ENCODE measurements at regions not wholly inside any gene's neighbourhood (a gene's known extent, or its start where the extent isn't known, plus 50 kb on each side); places are given as distances from the start of the nearest gene placed in this dataset.
"Not testable (repeated sequence)": the region's sequence is repeated elsewhere in the genome, so short reads cannot be mapped to it uniquely, and the experiment has no call there.

DNA sequence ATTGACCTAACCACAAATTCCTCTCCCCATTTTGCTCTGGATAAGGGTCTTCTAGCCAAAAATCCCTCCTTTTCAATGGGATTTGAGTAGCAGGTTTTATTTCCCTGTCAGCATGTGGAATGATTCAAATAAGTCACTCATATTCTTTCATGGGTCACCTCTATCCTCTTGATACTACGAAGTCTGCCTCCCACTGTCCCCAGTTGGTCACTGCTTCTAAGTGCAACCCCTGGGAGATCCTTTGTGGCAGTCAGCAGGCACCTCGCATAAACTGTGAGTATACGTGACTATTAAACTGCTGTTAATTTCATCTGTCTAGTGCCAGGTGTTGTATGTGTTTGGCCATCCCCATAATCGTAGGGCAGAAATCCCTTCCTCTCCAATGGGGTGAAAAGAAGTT lies 1667.9 kb upstream of the PCDH7 start:
- no peak for DNase-seq

DNA sequence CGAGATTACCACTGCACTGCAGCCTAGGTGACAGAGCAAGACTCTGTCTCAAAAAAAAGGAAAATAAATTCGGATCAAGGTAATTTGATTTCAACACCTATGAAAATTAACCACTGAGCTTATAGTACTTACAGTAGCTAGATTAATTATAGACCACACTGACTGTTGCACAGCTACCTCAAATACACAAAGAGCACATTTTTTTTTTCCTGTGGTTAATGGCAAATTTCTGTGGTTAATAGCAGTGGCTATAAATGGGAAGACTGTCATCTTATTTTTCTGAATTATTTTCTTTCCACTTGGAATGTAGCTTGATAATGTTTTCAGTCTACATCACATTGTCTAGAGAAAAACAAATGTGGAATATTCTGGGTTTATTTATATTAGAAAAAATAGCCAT lies 1661.6 kb upstream of the PCDH7 start:
- DNase-seq, result no peak

DNA sequence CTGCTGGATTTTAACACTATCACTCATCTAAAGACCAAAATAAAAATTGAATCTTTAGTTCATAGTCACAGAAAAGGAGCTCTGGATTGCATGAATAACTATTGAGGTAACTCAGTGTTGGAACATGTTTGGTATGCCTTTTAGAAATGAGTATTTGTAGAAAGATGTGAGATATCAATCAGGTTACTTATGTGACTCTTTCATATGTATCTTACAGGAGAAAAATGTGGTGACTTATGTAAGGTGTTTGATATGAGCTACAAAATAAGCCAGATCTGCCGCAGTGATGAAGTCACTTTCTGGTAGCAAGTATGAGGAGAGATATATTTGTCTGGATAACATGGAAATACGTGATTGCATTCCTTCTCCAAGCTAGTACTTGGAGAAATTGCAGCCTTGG lies 1653.3 kb upstream of the PCDH7 start:
- no peak for DNase-seq

DNA sequence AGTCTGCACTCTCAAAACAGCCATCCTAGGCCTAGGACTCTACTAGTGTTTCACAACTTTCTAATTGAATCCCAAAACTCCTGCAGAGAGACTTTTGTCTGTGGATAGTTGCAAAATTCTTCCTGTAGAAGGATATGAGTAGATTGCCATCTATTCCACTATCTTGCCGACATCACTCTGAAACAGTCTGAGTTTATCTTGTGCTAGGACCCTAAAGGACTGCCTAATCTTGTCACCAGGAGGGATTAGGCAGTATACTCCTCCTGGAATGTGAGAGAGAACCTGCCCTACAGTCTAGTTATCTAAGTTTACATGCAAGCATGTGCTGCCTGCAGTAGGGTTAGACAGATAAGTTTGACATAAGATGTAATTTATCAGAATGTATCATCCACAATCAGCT lies 1646.6 kb upstream of the PCDH7 start:
- DNase-seq, result no peak

DNA sequence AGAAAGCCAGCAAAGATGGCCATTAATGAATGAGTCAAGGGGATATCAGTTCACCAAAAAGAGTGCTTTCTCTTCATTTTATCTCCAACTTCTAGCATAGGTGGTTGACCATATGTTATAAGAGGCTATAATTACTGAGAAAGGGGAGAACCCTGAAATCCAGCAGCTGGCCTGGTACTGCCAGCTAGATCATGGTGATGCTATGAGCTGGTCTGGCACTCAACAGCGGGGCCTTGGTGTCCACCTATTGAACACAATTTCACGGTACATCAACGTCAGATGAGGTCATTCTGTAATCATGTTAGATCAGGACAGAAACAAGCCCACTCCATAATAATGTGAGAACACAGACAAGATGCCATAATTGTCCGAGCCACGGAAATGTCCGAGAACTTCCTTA lies 1644.8 kb upstream of the PCDH7 start:
- no peak for DNase-seq

DNA sequence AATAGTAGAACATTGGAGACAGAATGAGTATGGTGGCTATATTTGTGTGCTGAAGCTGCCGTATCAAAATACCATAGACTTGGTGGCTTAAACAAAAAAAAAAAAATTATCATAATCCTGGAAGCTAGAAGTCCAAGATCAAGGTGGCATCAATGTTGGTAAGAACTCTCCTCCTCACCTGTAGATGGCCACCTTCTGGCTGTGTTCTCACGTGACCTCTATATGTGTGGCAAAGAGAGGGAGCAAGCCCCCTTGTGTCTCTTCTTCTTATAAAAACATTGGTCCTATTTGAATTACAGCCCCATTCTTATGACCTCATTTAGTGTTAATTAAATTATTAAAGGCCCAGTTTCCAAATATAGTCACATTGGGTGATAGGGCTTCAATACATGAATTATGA lies 1640.9 kb upstream of the PCDH7 start:
- no peak for DNase-seq

DNA sequence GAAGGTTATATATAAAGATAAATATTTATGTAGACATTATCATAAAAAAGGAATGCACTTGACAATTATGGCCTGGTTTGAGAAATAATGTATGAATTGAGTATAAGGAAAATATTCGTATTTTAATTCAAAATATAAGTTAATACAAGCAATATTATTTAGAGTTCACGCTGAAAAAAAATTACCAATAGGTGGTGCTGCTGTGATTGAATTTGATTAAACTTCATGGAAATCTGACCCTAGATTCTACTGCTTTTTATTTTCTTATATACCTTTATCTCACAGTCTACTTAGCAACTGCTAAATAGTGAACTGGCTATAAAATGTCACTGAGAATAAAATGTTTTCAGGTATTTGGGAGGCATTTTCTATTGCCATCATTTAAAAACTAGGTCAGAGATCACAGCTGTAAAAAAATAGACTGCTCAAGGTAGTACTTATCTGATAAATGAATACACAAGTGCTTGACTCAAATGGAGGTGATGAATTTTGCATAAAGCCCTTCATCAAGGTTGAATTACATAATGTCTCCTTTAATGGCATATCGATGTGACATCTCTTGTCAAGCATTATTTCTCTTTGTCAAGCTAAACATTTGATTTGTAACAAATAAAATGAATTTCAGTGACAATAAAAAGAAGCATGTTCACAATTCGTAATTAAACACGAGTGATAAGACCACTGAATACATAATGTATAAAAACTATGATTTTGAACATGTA lies 1638.8 kb upstream of the PCDH7 start:
- DNase-seq, result no peak

DNA sequence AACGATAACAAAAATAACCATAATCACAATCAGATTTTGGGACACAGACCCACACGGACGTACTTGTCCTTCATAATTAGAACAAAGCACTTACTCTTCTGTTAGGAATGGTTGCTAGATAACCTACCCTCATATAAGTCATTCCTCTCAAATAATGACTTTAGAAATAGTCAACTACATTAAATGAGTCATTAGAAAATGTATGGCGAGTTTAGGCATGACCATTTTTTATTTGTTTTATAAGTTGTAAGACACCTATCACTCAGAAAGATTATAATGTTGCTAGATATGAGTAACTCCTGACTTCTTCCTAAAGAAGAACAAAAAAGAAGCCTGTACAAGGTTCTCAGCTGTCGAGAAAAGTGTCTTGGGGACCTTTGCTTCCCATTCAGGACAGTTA lies 1637.5 kb upstream of the PCDH7 start:
- no peak for DNase-seq

DNA sequence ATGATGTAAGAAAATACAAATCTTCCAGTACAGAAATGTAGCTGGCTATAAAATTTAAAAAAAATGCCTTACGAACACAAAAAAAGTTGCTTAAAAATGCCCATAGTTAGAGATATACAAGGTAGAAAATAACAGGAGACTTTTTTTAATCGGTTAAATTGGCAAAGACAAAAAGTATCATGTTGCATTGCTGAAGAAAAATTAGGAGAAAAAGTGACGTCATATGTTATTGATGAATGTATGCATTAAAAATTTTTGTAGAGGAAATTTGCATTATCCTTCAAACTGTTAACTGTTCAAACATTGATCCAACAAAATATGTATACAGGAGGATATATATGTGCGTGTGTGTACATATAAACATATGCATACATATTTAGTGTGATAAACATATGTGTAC lies 1634.4 kb upstream of the PCDH7 start:
- DNase-seq, result no peak

DNA sequence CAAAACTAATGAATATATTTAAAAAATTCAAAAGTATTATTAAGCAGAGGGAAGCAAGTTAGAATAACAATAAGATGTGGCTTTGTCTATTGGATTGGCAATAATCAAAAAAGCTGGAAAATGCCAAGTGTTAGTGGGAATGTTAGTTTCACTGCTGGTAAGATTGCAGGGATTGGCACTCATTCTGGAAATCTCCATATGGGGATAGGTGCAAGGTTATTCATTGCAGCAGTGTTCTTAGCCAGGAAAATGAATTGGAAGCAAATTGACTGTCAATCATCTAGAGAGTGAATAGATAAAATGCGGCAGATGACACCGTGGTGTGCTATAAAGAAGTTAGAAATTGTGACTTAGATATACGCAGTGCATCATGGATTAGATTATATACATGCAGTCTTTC lies 1615.5 kb upstream of the PCDH7 start:
- DNase-seq, result no peak

DNA sequence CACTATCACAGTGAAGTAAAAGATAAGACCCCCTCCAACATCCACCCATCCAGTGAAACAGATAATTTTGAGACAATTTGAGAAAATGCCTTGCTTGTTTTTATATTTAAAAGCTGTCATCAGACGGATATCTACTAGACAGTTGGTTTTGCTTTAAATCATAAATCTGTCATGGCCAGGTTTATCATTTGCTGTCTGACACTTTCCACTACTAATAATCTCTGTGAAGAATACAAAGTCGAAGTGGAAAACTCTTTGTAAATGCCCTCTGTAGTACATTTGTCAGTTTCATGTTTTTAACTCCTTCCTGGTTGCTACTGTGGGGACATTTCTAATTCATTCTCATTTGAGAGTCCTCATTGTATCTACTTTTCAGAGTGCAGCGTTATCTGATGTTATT lies 1606.2 kb upstream of the PCDH7 start:
- DNase-seq, result no peak

DNA sequence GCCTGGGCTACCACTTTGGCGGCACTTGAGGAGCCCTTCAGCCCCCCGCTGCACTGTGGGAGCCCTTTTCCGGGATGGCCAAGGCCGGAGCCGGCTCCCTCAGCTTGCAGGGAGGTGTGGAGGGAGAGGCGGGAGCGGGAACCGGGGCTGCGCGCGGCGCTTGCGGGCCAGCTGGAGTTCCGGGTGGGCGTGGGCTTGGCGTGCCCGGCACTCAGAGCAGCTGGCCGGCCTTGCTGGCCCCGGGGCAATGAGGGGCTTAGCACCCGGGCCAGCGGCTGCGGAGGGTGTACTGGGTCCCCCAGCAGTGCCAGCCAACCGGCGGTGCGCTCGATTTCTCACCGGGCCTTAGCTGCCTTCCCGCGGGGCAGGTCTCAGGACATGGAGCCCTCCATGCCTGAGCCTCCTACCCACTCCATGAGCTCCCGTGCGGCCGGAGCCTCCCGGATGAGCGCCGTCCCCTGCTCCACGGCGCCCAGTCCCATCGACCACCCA lies 1602.9 kb upstream of the PCDH7 start:
- DNase-seq, result not testable (repeated sequence)

DNA sequence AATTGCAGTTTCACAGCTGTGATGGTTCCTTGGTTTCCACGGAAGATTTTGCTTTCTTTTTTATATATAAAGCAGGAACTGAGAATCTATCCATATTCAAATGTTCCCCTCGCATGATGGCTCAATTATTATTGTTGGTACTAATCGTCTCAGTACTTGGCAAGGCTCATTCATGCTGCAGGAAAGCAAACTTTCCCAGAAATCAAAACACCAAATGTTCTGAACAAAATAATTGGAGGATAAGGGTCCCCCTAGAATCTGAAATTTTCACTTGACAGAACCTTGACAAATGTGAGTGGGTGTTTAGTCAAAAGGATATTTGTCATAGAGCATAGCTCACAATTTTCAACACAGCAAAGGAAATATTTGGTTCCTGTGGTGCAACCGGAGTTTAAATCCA lies 1598.6 kb upstream of the PCDH7 start:
- no peak for DNase-seq

DNA sequence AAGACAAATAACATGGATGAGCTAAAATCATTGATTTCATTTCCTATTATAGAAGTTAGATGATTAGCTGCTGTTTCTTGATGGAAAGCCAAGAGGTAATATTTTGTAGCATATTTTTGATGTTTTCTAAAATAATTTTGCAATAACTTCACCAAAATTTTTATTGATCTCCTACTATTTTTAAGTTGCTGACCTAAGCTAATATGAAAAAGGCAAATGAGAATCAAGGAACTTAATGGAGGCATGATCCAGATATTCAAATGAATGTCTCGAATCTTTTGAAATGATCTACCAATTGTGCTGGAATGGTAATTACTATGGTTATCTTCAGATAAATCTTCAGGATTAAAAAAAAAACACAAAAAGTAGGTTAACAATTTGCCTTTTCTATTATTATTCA lies 1591.4 kb upstream of the PCDH7 start:
- no peak for DNase-seq

DNA sequence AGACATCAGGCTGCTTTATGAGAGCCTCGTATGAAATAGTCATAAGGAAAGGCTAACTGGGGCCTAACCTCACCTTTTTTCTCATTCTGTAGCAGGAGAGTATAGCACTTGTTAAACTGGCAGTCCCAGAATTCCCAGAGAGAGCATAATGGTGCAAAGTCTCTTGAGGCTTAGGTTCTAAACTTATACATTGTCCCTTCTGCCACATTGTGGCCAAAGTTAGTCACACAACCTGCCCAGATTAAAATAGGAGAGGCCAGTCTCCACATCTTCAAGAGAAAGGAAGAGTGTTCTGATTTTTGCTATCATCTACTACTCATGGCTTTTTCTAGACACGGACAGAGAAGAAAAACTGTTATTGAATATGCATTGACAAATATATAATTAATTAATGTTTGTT lies 1588.9 kb upstream of the PCDH7 start:
- DNase-seq, result no peak

DNA sequence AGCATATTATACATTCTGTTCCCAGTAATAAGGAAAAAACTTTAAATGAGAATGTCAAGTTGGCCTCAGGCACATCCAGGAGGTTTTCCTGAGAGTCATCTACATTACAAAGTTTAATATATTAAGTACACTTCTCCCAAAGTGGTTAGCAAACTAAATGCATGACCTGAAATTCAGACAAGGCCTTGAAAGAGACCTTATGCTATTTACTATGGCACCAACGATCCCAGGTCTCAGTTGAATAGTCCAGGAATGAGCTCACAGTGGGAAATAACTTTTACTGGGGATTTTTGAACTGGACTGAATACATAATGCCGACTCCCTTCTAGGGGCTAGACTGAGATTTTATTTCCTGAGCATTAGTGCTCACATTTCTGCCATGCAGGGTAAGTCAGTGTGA lies 1577.5 kb upstream of the PCDH7 start:
- DNase-seq, result no peak

DNA sequence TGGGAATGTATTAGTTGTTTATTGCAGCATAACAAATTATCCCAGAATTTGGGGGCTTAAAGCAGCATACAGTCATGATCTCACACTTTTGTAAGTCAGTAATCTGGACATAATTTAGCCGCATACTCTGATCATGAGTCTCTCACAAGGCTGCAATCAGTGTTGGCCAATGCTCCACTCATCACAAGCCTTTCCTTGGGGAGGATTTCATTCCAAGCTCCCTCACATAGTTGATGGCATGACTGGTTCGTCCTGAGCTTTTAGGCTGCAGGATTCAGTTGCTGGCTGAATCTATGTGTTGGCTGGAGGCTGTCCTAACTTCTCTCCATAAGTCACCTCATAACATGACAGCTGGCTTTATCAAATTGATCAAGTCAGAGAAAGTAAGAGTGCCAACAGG lies 1568.6 kb upstream of the PCDH7 start:
- no peak for DNase-seq

DNA sequence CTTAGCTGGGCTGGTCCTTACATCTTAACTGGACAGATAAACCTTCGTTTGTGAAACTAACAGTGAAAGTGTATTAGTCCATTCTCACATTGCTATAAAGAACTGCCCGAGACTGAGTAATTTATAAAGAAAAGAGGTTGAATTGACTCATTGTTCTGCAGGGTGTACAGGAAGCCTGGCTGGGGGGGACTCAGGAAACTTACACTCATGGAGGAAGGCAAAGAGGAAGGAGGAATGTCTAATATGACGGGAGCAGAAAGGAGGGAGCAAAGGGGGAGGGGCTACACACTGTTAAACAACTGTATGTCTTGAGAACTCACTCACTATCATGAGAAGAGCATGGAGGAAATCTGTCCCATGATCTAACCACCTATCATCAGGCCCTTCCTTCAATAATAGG lies 1566.5 kb upstream of the PCDH7 start:
- DNase-seq, result no peak

DNA sequence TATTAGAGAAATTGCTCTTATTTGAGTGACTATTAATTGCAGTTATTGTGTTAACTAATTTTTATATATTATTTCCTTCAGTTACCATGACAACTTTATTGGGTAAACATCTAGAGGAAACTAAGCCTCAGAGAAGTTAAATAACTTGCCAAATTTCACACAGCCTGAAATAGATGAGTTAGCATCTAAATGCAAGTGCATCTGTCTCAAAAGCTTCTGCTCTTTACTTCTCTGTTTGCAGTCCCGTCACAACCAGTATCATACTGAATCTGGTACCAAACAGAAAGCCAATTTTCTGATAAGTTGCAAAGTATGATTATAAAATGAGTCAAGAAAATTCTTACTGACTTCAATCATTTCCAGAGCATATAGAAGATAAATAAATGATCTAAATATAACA lies 1544.9 kb upstream of the PCDH7 start:
- no peak for DNase-seq

DNA sequence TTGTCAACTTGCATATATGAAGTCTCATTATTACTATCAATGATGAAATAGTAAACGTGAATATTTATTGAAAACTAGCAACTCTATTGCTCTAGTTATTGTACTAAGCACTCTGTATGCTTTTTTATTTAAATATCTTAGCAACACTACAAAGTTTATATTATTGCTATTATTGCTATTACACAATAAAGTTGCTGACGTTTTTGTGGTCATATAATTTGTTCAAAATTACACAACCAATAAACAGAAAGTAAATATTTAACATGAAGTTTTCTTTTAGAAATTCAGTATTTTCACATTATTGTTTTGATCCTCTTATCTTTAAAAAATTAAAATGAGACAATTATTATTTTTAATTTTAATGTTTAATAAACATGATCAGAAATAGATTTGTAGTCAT lies 1521.1 kb upstream of the PCDH7 start:
- DNase-seq, result no peak

DNA sequence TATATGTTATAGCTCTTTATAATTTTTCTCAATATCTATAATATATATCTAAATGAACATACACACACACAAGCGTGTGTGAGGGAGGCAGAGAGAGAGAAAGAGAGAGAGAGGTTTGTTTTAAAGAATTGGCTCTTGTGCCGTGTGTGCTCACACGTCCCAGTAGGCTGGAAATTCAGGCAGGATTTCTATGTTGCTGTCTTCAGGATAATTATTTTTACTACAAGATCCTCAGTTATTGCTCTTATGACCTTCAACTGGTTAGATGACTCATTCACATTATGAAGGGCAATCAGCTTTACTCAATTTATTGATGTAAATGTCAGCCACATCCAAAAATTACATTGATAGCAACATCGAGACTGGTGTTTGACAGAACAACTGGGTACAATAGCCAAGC lies 1520.7 kb upstream of the PCDH7 start:
- no peak for DNase-seq

DNA sequence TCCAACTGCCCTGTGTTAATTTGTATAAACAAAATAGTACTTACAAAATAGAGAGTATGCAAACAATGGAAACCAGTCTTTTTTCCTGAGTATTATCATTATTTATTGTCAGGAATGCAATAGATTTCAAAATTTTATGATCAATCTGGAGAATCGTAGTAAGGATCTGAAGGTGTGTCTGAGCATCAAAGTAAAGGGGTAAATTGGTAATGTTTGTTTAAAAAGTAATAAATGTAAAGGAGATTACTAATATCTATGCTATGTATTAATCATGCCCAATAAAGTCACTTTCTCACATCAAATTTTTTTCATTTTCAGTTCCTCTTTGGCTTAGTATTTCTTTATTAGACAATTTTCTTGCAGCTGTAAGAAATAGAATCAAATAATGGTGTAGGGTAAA lies 1507.1 kb upstream of the PCDH7 start:
- no peak for DNase-seq

DNA sequence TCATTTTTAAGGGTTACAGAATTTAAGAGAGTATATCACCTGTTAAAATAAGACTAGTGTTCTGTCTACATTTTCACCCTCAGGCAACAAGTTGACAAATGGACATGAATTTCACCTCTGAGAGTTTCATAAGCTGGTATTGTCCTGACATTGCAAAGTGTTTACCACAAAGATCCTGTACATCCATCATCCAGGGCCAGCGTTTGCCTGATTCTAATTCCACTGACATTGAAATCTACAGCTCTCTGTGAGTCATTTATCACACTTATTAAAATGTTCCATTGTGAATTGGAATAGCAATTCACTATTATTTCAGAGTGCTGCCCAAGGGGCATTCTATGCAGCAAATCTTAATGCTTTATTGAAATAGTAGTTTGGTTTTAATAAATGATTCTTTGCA lies 1499.4 kb upstream of the PCDH7 start:
- DNase-seq, result no peak

DNA sequence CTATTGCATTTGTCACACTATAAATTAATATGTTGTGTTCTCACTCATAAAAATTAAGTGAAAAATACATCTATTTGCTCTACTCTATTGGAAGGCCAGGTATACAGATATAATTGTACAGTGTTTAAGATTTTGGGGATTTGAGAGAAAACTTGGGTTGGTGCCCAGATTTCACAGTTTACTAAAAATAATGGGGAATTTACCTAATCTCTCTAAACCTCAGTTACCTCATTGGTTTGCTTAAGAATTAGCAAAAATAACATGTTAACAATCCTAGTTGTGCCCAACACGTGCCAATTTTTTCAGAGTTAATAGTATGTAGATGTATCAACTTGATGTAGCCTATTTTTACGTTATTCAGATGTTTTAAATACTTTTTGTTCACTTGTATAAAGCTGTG lies 1495.3 kb upstream of the PCDH7 start:
- no peak for DNase-seq

DNA sequence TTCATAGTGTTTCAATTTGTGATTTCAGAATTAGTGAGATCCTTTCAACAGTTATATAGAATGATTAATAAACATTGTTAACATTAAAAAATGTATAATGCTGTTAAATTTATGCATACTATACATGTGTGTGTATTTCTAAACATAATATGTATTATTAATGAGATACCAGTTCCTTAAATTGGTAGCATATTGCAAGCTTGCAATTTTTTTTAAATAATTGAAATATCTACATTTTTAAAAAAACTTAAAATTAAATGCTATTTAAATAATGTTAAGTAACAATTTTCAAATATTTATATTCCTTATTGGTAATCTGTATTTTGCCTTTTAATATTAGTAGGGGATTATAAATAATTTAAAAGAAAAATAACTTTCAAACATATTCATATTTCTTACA lies 1479.5 kb upstream of the PCDH7 start:
- DNase-seq, result no peak

DNA sequence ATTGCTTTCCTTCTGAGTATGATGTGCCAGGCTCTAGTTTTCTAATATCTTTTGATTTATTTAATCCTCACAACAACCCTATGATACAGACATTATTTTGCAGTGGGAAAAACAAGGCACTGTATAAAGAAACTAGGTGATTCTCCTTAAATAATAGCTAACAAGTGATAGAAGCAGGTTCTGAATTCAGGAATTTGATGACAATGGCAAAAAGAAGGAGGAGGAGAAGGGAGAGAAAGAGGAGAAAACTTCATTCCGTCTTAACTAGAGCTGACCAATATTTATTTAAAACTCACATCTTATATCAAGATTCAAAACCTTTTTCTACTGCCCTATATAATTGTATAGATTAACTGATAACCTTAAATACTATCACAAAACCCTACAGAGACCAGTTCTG lies 1477.1 kb upstream of the PCDH7 start:
- DNase-seq, result no peak
